ENCODE measurements at regions not wholly inside any gene's neighbourhood (a gene's known extent, or its start where the extent isn't known, plus 50 kb on each side); places are given as distances from the start of the nearest gene placed in this dataset.
"Not testable (repeated sequence)": the region's sequence is repeated elsewhere in the genome, so short reads cannot be mapped to it uniquely, and the experiment has no call there.

DNA sequence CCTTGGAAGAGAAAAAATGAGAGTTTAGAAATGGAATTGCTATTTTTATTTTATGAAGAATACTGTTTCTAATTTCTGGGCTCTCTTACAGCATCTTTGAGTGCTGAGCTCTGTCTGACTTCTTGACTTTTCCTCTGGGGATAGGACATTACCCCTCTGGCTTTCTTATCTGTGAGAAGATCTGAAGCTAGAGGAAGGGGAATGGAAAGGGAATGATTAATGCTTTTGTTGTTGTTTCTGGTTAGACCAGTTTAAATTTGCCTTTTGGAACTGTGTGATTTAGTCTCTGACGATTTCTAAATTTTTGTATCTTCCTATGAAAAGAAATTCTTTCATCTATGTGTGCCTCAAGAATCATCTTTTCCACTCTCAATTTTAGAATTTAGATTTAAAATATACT, 811.4 kb downstream of the REEP3 start:
- TF ChIP-seq ZNF274 (IDR thresholded peaks at IDR 0.05; ENCODE audit: low read depth, low read length): no peak

DNA sequence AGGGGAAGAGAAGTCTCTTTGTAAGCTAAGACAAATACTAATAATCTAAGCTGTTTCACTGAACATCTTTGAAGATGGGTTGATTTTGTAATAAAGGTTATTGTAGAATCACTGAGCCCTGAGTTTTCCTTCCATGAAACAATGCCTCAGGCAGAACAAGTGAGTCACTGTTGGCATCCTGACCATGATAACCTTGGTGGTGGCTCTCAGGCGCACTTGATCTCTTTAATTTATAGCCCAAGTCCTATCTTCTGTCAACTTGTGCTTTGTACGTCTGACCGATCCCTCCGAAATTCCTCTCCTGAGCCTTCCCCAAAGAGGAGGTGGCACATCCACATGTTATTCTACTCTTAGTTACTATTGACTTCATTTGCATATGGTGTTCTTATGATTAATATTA, 812.9 kb downstream of the REEP3 start:
- no peak for TF ChIP-seq ZNF274 (IDR thresholded peaks at IDR 0.05; ENCODE audit: low read depth, low read length)
- no peak overlapping the region for H3K4me3 ChIP-seq (ENCODE audit: low read length)

More for the DNA sequence above, 811.4 kb downstream of the REEP3 start:
- no peak overlapping the region for H3K4me3 ChIP-seq (ENCODE audit: low read length)

DNA sequence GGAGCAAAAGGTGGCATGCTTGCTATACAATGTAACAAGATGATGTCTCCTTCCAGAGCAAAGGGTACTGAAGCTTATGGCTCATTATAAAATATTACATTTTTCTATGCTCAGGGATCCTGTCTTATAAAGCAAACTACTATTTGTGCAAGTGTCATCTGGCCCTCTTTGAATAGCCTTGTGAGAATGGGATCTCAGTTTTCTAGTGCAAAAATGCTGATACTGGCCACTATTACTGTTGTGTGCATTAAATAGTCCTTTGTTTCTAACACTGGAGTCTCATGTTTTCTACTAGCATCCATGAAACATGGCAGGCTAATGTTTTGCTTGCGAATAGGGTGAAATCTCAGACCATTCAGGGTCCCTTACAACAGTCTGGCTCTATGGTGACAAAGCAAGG, 823.0 kb downstream of the REEP3 start:
- H3K4me3 ChIP-seq (ENCODE audit: low read length): no peak overlapping the region
- TF ChIP-seq ZNF274 (IDR thresholded peaks at IDR 0.05; ENCODE audit: low read depth, low read length): no peak

DNA sequence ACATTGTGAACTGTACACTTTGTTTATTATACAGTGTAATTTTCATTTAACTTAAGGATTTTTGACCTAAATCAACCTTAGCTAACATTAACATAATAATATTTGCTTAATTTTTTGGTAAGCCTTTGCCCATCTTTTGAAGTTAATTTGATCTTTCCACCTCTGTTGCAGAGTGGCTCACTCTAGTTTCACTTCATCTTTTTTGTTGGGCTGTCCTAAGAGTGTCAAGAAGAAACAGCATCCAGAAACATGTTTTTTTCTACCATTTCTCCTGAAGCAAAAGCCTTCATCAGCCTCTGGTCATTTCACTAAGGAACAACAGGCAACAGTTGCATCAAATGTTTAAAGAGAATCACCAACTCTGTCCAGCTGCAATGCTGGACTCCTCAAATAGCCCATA, 824.7 kb downstream of the REEP3 start:
- no peak overlapping the region for H3K4me3 ChIP-seq (ENCODE audit: low read length)
- no peak for TF ChIP-seq ZNF274 (IDR thresholded peaks at IDR 0.05; ENCODE audit: low read depth, low read length)

DNA sequence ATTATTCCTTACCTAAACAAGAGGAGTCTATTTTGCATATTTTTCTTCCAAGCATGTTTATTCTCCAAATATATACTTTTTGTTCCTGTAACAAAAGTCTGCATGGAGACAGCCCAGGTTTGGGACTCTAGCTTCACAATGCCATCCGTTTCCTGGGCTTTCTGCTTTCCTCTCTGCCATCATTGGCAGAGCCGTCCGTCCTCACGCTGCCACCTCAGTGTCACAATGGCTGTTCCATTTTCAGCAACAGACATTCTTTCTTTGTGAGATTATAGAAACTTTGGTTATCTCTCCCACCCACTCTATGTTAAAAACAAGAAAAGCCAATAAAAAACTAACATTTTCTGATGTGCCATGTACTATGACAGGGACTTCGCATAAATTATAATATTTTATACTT, 825.2 kb downstream of the REEP3 start:
- TF ChIP-seq ZNF274 (IDR thresholded peaks at IDR 0.05; ENCODE audit: low read depth, low read length): no peak
- H3K4me3 ChIP-seq (ENCODE audit: low read length): no peak overlapping the region

DNA sequence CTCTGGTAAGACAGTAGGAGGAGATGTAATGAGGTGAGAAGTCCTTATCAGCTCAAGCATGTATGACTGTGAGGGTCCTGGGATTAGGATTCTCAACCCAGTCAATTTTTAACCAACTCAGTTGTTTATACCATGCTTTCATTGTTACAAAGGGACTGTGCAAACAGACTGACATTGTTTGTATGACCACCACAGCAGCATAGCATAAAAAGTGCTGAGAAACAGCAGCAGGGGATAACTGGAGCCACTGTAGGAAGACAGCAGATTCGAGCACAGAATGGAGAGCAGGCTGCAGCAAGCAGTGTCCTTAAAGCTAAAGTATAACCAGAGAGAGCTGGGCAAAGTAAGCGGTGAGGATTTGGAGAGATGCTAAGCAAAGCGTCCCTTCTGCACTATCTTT, 829.5 kb downstream of the REEP3 start:
- TF ChIP-seq ZNF274 (IDR thresholded peaks at IDR 0.05; ENCODE audit: low read depth, low read length): no peak
- no peak overlapping the region for H3K4me3 ChIP-seq (ENCODE audit: low read length)

DNA sequence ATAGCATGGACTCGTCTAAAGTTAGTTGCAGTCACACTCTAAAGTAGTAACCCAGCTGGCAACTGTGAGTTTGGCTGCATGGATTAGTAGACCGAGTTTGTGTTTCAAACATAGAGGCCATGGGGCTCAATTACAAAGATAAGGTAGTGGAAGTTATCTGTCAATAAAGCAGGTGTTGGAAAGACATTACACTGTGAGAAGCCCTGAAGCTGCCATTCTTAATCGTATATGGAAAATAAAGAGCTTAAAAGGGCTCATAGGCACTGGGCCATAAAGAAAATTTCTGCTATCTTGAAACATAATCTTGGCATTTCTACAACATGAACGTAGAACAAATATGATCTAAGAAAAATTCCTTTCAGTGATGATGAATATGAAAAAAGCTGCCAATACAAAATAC, 837.7 kb downstream of the REEP3 start:
- H3K4me3 ChIP-seq (ENCODE audit: low read length): no peak overlapping the region
- no peak for TF ChIP-seq ZNF274 (IDR thresholded peaks at IDR 0.05; ENCODE audit: low read depth, low read length)

DNA sequence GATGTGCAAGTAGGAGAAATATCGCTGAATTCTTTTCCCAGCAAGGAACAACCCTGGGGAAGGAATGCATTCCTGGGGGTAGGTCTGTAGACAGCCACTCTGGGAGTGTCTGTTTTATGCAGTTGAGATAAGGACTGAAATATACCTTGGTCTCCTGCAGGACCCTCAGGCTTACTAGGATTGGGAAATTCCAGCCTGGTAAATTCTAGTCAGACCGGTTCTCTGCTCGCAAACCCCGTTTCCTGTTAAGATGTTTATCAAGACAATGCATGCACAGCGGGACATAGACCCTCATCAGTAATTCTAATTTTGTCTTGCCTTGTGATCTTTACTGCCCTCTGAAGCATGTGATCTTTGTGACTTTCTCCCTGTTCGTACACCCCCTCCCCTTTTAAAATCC, 839.0 kb downstream of the REEP3 start:
- H3K4me3 ChIP-seq (ENCODE audit: low read length): not testable (repeated sequence)

DNA sequence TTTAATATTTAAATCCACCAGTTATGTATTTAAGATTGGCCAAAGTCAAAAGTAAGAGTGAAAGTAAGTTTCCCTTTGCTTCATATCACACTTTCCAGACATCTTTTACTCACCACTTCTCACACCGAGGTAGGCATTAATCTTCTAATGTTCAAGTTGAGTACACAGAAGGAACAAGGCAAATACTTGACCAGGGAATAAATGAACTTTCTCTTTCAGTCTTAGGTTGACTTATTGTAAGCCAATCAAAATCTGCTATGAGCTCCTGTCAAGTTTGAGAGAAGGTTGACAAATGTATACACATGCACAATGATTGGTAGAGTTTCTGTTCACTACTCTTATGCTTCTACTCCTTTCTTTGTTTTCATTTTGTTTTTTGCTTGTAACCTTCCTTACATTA, 842.5 kb downstream of the REEP3 start:
- no peak for TF ChIP-seq ZNF274 (IDR thresholded peaks at IDR 0.05; ENCODE audit: low read depth, low read length)
- no peak overlapping the region for H3K4me3 ChIP-seq (ENCODE audit: low read length)

DNA sequence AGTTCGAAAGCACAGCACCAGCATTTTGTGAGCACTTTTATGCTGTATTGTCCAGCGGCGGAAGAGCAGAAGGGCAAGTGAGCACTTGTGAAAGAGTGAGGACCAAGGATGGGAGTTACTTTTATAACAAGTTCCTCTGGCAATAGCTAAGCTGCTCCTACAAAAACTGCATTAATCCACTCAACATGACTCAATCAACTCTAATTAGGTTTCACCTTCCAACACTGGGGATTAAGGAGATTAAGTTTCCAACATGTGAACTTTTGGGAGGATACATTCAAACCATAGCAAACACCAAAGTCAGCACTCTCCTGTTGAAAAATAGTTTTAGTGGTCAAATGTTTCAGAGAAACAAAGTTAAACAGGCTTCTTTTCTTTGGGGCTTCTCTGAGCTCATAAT, 844.5 kb downstream of the REEP3 start:
- no peak for TF ChIP-seq ZNF274 (IDR thresholded peaks at IDR 0.05; ENCODE audit: low read depth, low read length)
- H3K4me3 ChIP-seq (ENCODE audit: low read length): no peak overlapping the region

DNA sequence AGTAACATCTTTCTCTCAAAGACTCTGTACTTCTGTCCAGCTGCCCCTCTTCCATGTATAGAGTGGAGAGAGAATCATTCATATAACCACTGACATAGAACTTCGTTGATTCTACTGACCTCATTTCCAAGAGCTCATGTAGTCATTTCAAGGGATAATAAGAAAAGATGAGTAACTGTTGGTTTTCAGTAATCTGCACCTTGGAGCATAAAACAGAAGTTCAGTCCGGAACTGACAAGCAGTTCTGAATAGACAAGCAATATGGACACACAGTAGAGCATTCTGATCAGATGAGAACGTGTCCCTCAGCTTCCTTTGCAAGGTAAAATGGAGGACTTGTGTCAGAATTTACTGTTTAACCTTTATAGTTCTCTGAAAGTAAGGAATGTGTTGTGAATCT, 847.1 kb downstream of the REEP3 start:
- no peak overlapping the region for H3K4me3 ChIP-seq (ENCODE audit: low read length)
- TF ChIP-seq ZNF274 (IDR thresholded peaks at IDR 0.05; ENCODE audit: low read depth, low read length): no peak

DNA sequence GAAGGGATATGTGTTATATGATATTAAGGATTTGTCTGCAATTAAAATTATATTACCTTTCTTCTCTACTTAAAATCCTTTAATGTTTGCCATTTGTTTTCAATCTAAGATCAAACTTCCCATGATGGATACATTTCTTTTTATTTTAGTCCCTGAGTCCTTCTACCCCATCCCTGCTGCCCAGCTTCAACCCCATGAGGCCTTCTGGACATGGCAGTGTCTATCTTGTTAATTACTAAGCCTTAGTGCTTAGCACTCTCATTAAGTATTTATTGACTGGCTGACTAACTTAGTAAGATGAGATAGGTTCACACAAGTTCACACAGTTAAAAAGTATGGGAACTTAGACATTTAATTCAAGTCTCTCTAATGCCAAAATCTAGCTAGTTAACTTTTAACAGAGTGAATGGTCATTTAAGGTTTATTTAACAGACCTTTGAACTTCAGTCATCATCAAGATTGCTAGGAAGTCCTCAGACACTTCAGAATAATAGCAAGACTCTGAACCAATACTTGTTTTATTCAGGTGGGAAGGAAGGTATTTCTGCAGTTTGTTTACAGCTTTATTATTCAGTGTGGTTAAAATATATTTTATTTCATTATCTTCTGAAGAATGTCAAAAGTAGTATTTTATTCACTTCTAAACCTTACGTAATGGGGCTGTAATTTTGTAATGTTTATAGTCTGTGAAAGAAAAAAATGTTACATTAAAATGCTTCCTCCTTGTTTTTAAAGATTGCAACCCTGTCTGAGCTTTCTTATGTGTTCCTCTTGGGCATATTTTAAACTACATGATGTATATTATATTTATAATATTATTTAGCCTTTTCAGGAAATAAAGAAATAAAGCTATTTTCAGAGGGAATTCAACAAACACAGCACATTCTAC, 848.9 kb downstream of the REEP3 start:
- TF ChIP-seq ZNF274 (IDR thresholded peaks at IDR 0.05; ENCODE audit: low read depth, low read length): no peak
- no peak overlapping the region for H3K4me3 ChIP-seq (ENCODE audit: low read length)

DNA sequence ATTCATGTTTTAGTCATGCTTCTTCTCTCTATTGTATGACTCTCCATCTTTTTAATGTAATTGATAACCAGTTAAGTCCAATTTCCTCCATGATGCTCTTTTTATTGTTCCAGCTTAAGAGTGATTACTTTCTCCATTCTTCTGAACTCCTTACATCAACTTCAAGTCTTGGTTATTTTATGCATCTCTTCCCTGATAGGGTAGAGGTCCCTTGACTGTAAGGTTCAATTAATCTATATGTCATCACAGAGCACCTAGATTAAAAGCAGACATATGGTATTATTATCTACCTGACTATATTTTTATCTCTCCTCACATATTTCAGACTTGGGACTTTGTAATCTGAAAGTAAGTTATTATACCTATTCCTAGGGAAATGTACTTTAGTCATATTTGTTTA, 853.1 kb downstream of the REEP3 start:
- no peak for TF ChIP-seq ZNF274 (IDR thresholded peaks at IDR 0.05; ENCODE audit: low read depth, low read length)
- no peak overlapping the region for H3K4me3 ChIP-seq (ENCODE audit: low read length)

DNA sequence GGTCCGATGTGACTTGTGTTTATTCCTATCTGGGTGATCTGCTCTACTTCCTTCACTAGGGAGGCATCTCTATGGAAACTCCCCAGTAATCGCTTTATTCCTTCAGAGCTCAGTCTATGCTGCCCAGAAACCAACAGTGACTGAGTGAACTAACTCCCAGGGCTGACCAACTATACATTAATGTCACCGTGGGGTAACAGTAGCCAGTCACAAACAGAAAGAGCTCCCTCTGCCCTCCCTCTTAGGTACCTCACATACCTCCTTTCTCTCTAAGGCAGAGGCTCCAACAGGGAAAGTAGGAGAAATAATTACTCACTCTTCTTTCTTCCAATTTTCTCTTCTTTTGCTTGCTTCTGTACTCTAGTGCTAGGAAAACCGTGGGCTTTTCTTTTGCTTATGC, 855.0 kb downstream of the REEP3 start:
- H3K4me3 ChIP-seq (ENCODE audit: low read length): no peak overlapping the region
- no peak for TF ChIP-seq ZNF274 (IDR thresholded peaks at IDR 0.05; ENCODE audit: low read depth, low read length)

DNA sequence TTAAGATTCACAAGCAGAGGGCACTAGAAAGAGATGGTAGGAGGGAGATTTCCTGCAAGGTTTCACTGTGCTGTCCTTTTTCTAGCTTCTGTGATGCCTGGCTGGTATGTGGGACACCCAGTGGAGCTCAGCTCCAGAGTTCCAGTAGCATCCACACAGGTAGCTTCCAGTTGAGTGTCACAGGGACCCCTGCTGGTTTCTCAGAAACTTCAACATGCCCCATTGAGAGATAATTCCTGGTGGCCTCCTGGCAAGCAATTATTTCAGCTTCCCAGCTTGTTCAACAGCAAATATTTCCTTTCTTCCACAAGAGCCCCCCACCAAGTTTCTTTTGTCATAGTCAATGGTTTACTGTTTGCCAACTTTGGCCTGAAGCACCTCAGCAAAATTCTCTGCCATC, 858.7 kb downstream of the REEP3 start:
- H3K4me3 ChIP-seq (ENCODE audit: low read length): no peak overlapping the region
- TF ChIP-seq ZNF274 (IDR thresholded peaks at IDR 0.05; ENCODE audit: low read depth, low read length): no peak

DNA sequence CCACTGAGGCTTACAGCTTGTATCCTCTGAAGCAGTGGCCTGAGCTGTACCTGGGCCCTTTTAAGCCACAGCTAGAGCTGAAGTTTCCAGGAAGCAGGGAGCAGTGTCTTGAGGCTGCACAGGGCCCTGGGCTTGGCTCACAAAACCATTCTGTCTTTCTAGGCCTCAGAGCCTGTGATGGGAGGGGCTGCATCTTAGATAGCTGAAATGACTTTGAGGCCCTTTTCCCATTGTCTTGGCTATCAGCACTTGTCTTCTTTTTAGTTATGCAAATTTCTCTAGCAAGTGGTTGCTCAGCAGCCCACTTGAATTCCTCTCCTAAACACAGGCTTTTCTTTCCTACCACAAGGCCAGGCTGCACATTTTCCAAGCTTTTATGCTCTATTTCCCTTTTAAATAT, 864.2 kb downstream of the REEP3 start:
- no peak overlapping the region for H3K4me3 ChIP-seq (ENCODE audit: low read length)
- TF ChIP-seq ZNF274 (IDR thresholded peaks at IDR 0.05; ENCODE audit: low read depth, low read length): no peak

Measured in GM08714 (cell line).